IMR-90 (cell line): ENCODE measurements at regions not wholly inside any gene's neighbourhood (a gene's known extent, or its start where the extent isn't known, plus 50 kb on each side); places are given as distances from the start of the nearest gene placed in this dataset.
A peak's percentile ranks its signal among the peaks of the same experiment; 100 is the strongest.

ENCODE experiments used
- ATAC-seq: fragments of 200-7000 bp; cut with Tn5 transposase; 2 replicates; pipeline ENCODE4 v1.9.1; 2020; ENCODE audit warnings: low read depth, mild to moderate bottlenecking, moderate library complexity
- BruUV-seq: library from RNA; stranded (reverse); fragments of 400-500 nt; replicated peaks from 2 replicates; lab custom pipeline; 2021; lab: Mats Ljungman, UMichigan
- CTCF ChIA-PET: fragments of 300-600 bp; formaldehyde crosslinking; extraction: SDS; loops from one replicate; lab custom pipeline; 2021; ENCODE audit warnings: antibody characterized with exemption; lab: Yijun Ruan, JAX
- POLR2A ChIA-PET: fragments of 300-600 bp; sonication (Branson Sonifier 250); formaldehyde crosslinking; loops from one replicate; lab custom pipeline; 2022; ENCODE audit warnings: antibody characterized with exemption; ENCODE audit not compliant: unreplicated experiment; lab: Charles Lee
- DNase-seq: peaks from one replicate; pipeline ENCODE4 v3.0.0; 2013
- H2AFZ ChIP-seq: replicated peaks from 2 replicates; pipeline ENCODE3; 2013; ENCODE audit warnings: low read length, mild to moderate bottlenecking; ENCODE audit not compliant: poor library complexity
- H2AK5ac ChIP-seq: 2 replicates; pipeline ENCODE4 v1.6.1; 2013; ENCODE audit warnings: low read depth, low read length, inconsistent platforms
- H2AK9ac ChIP-seq: replicated peaks from 2 replicates; pipeline ENCODE3; 2013; ENCODE audit warnings: mild to moderate bottlenecking, low read depth, low read length, moderate library complexity; ENCODE audit not compliant: poor library complexity
- H2BK120ac ChIP-seq: 2 replicates; pipeline ENCODE4 v1.6.1; 2013; ENCODE audit warnings: low read depth, low read length, inconsistent platforms
- H2BK15ac ChIP-seq: 3 replicates; pipeline ENCODE4 v1.6.1; 2013; ENCODE audit warnings: low read depth, low read length, inconsistent platforms
- H2BK20ac ChIP-seq: 2 replicates; pipeline ENCODE4 v1.6.1; 2013; ENCODE audit warnings: low read depth, mild to moderate bottlenecking, inconsistent platforms, low read length, moderate library complexity
- H2BK5ac ChIP-seq: 2 replicates; pipeline ENCODE4 v1.6.1; 2013; ENCODE audit warnings: mild to moderate bottlenecking, low read depth, low read length, inconsistent platforms; ENCODE audit not compliant: poor library complexity, severe bottlenecking
- H3K14ac ChIP-seq: replicated peaks from 2 replicates; pipeline ENCODE4 v1.6.1; 2013; ENCODE audit warnings: low read depth, low read length, inconsistent platforms
- H3K18ac ChIP-seq: 2 replicates; pipeline ENCODE4 v1.6.1; 2013; ENCODE audit warnings: low read depth, low read length, control low read depth
- H3K23ac ChIP-seq: 2 replicates; pipeline ENCODE4 v1.6.1; 2013; ENCODE audit warnings: low read depth, low read length, inconsistent platforms
- H3K27ac ChIP-seq: 2 replicates; pipeline ENCODE4 v1.5.1; 2013; ENCODE audit warnings: mild to moderate bottlenecking, control low read depth, low read length; ENCODE audit not compliant: insufficient read depth
- H3K27me3 ChIP-seq: 2 replicates; pipeline ENCODE4 v1.6.1; 2013; ENCODE audit warnings: low read length; ENCODE audit not compliant: control insufficient read depth, insufficient read depth
- H3K36me3 ChIP-seq: 2 replicates; pipeline ENCODE4 v1.6.1; 2013; ENCODE audit warnings: low read length, mixed read lengths; ENCODE audit not compliant: control insufficient read depth, insufficient read depth
- H3K4ac ChIP-seq: 2 replicates; pipeline ENCODE4 v1.6.1; 2013; ENCODE audit warnings: low read depth, low read length, inconsistent platforms
- H3K4me1 ChIP-seq: 2 replicates; pipeline ENCODE4 v1.6.1; 2013; ENCODE audit warnings: low read length, mixed read lengths; ENCODE audit not compliant: control insufficient read depth, insufficient read depth
- H3K4me2 ChIP-seq: 2 replicates; pipeline ENCODE4 v1.6.1; 2013; ENCODE audit warnings: low read depth, mild to moderate bottlenecking, control low read depth, low read length, moderate library complexity
- H3K4me3 ChIP-seq: 2 replicates; pipeline ENCODE4 v1.5.1; 2013; ENCODE audit warnings: low read depth, mild to moderate bottlenecking, control low read depth, low read length, moderate library complexity; ENCODE audit not compliant: insufficient read depth
- H3K56ac ChIP-seq: 2 replicates; pipeline ENCODE4 v1.6.1; 2013; ENCODE audit warnings: low read length, inconsistent platforms; ENCODE audit not compliant: insufficient read depth; ENCODE audit errors: extremely low read depth
- H3K79me1 ChIP-seq, 2 experiments: 2 replicates each; pipeline ENCODE4 v1.6.1; 2013; ENCODE audit warnings: low read length in 2 of 2, inconsistent platforms in 1 of 2, low read depth in 1 of 2
- H3K9ac ChIP-seq: 2 replicates; pipeline ENCODE4 v1.6.1; 2013; ENCODE audit warnings: low read depth, low read length, control low read depth
- H3K9me1 ChIP-seq: 2 replicates; pipeline ENCODE4 v1.6.1; 2013; ENCODE audit warnings: low read length, inconsistent platforms; ENCODE audit not compliant: insufficient read depth
- H3K9me3 ChIP-seq: 2 replicates; pipeline ENCODE4 v1.6.1; 2013; ENCODE audit warnings: low read length; ENCODE audit not compliant: control insufficient read depth, insufficient read depth
- H4K20me1 ChIP-seq: 2 replicates; pipeline ENCODE4 v1.6.1; 2013; ENCODE audit warnings: low read length, inconsistent platforms; ENCODE audit not compliant: insufficient read depth
- H4K5ac ChIP-seq: 2 replicates; pipeline ENCODE4 v1.6.1; 2013; ENCODE audit warnings: mild to moderate bottlenecking, low read depth, low read length, control low read depth
- H4K8ac ChIP-seq, 2 experiments: 2 replicates each; pipeline ENCODE4 v1.6.1; 2013; ENCODE audit warnings: low read depth in 2 of 2, low read length in 2 of 2, control low read depth in 1 of 2, inconsistent platforms in 1 of 2
- H4K91ac ChIP-seq: 2 replicates; pipeline ENCODE4 v1.6.1; 2013; ENCODE audit warnings: low read depth, low read length, inconsistent platforms; ENCODE audit not compliant: insufficient read depth
- CHD1 ChIP-seq: IDR thresholded peaks from 2 replicates; pipeline ENCODE4 v1.6.1; 2012; ENCODE audit warnings: low read depth, low read length, improper control_type of control experiment
- FOS ChIP-seq: fragments of 150-350 bp; IDR thresholded peaks from 2 replicates; pipeline ENCODE4 v1.6.1; 2016; ENCODE audit warnings: low read depth, low read length
- MAFK ChIP-seq: IDR thresholded peaks from 2 replicates; pipeline ENCODE4 v1.6.1; 2012; ENCODE audit warnings: low read depth, low read length, improper control_type of control experiment
- SMC3 ChIP-seq: fragments of 150-350 bp; IDR thresholded peaks from 2 replicates; pipeline ENCODE4 v1.6.1; 2016; ENCODE audit warnings: low read depth, mild to moderate bottlenecking, antibody characterized with exemption, low read length, moderate library complexity
- WGBS, 2 experiments: methylation state at CpG; one replicate each; pipeline versions ENCODE4 v1.1.5 to v1.1.7; 2013; ENCODE audit warnings: missing lambda C conversion rate in 2 of 2; ENCODE audit not compliant: insufficient read length in 1 of 2; ENCODE audit errors: extremely low coverage in 2 of 2; 5-methylcytosine and 5-hydroxymethylcytosine counted together
- dilution Hi-C: fragments of 300-500 bp; cut with HindIII; formaldehyde crosslinking; loops from one replicate; pipeline ENCODE4 v1.14.3; 2018; ENCODE audit warnings: low sequenced_read_pairs; ENCODE audit not compliant: unreplicated experiment
- in situ Hi-C: fragments of 300-500 bp; cut with MboI; formaldehyde crosslinking; loops from 3 replicates; pipeline ENCODE4 v1.14.3; 2019; ENCODE audit warnings: low sequenced_read_pairs, inconsistent platforms, mixed read lengths
- intact Hi-C: fragments of 100-400 bp; cut with micrococcal nuclease; formaldehyde crosslinking; loops from 2 replicates; pipeline ENCODE4 v1.10.0; 2022

- POLR2A ChIA-PET: no interaction called here
These were observed 509.7 kb downstream of the SUCLG1 start for GRCh38 chr2:83949361-83949760.

More at GRCh38 chr2:83949361-83949760, 509.7 kb downstream of the SUCLG1 start:
- Histone ChIP-seq H3K27me3 (no peaks in the 10 kb centered on the region), H4K5ac (no peak overlapping the region), H2AK9ac (no peak overlapping the region), H3K4me1 (no peaks in the 10 kb centered on the region), H4K91ac (no peak overlapping the region), H3K36me3 (no peaks in the 10 kb centered on the region), H3K18ac (no peak overlapping the region), H3K4ac (no peak overlapping the region), H3K9me1 (no peaks in the 10 kb centered on the region), H3K9me3 (no peaks in the 10 kb centered on the region), H2BK120ac (no peak overlapping the region), H2BK20ac (no peak overlapping the region), H2AFZ (no peak overlapping the region), H4K20me1 (no peaks in the 10 kb centered on the region), H2AK5ac (no peak overlapping the region), H3K14ac (no peak overlapping the region), H3K4me2 (no peak overlapping the region), H3K79me1 (no peaks in the 10 kb centered on the region), H2BK15ac (no peak overlapping the region), H3K56ac (no peak overlapping the region), H4K8ac (no peak overlapping the region), H3K4me3 (no peak overlapping the region), H2BK5ac (no peak overlapping the region), H3K9ac (no peak overlapping the region), H3K27ac (no peak overlapping the region), H3K23ac (no peak overlapping the region)
- BruUV-seq: no TSS peak
- CTCF ChIA-PET: no interaction called here
- DNase-seq (no peak), ATAC-seq (no peak)
- intact Hi-C loops: no loop called here
- in situ Hi-C loops: no loop called here
- no CpG with 5 or more reads among the region's 1 CpG for WGBS, 2 experiments
- dilution Hi-C loops: no loop called here
- TF ChIP-seq FOS (no peak), CHD1 (no peak), SMC3 (no peak), MAFK (peak; percentile 31)
